Esophagus muscularis mucosa (tissue), 4 donors: ENCODE measurements at regions not wholly inside any gene's neighbourhood (a gene's known extent, or its start where the extent isn't known, plus 50 kb on each side); places are given as distances from the start of the nearest gene placed in this dataset.

Experiments used
- DNase-seq: peaks from one replicate; pipeline ENCODE4 v3.0.0-alpha.2; 2017; ENCODE audit errors: extremely low spot score
- H3K27ac ChIP-seq, 4 donors: fragments of 200-600 bp; sonication (generic); replicated peaks in 1 of 4; 1 replicate in 3 of 4; 2 replicates in 1 of 4; pipeline ENCODE4 v1.5.1; 2016 to 2019; ENCODE audit warnings: mild to moderate bottlenecking in 1 of 4
- H3K27me3 ChIP-seq, 4 donors: fragments of 200-600 bp; sonication (generic); one replicate each; pipeline versions ENCODE4 v1.5.1 to v1.6.0; 2016 to 2019
- H3K36me3 ChIP-seq, 4 donors: fragments of 200-600 bp; sonication (generic); one replicate each; pipeline ENCODE4 v1.5.1; 2016 to 2019
- H3K4me1 ChIP-seq, 4 donors: fragments of 200-600 bp; sonication (generic); one replicate each; pipeline ENCODE4 v1.5.1; 2016 to 2019
- H3K4me3 ChIP-seq, 4 donors: fragments of 200-600 bp; sonication (generic); 1 replicate in 2 of 4; 2 replicates in 2 of 4; pipeline ENCODE4 v1.5.1; 2016 to 2019; ENCODE audit warnings: mild to moderate bottlenecking in 4 of 4, moderate library complexity in 1 of 4
- H3K9me3 ChIP-seq, 4 donors: fragments of 200-600 bp; sonication (generic); 1 replicate in 3 of 4; 2 replicates in 1 of 4; pipeline ENCODE4 v1.5.1; 2016 to 2019
- CTCF ChIP-seq, 3 experiments: fragments of 200-600 bp in 2 of 3; fragments of 450-650 bp in 1 of 3; sonication (generic) in 2 of 3; IDR thresholded peaks; one replicate each; pipeline ENCODE4 v1.5.1; 2017 to 2019; ENCODE audit warnings: antibody characterized with exemption in 3 of 3, mild to moderate bottlenecking in 2 of 3, moderate library complexity in 1 of 3
- EP300 ChIP-seq: sonication (generic); formaldehyde crosslinking; IDR thresholded peaks from one replicate; pipeline ENCODE4 v1.6.1; 2017; ENCODE audit warnings: antibody characterized with exemption
- POLR2A ChIP-seq: fragments of 450-650 bp; IDR thresholded peaks from one replicate; pipeline ENCODE4 v1.6.1; 2017; ENCODE audit warnings: antibody characterized with exemption, moderate library complexity, mild to moderate bottlenecking, low read depth
- POLR2AphosphoS5 ChIP-seq, 2 donors: sonication (generic); formaldehyde crosslinking; IDR thresholded peaks; one replicate each; pipeline ENCODE4 v1.6.1; 2017; ENCODE audit warnings: antibody characterized with exemption in 2 of 2
- WGBS: methylation state at CpG from one replicate; pipeline ENCODE4 v1.1.5; 2018; 5-methylcytosine and 5-hydroxymethylcytosine counted together
- intact Hi-C: fragments of 100-400 bp; cut with DNase I; formaldehyde crosslinking; loops from one replicate; pipeline ENCODE4 v1.15.1; 2023

- H3K4me3 ChIP-seq, result no peak overlapping the region
- no peaks in the 10 kb centered on the region for H3K27me3 ChIP-seq
- no peaks in the 10 kb centered on the region for H3K9me3 ChIP-seq
- no peak for DNase-seq
- no peak overlapping the region for H3K27ac ChIP-seq
- intact Hi-C loops, result no loop called here
- H3K4me1 ChIP-seq, result no peaks in the 10 kb centered on the region
- H3K36me3 ChIP-seq, result no peaks in the 10 kb centered on the region
- no peak for TF ChIP-seq EP300
- no peak for TF ChIP-seq POLR2AphosphoS5 (IDR thresholded peaks at IDR 0.05)
- TF ChIP-seq CTCF (IDR thresholded peaks at IDR 0.05), result no peak
- TF ChIP-seq POLR2A, result no peak
- 92% methylated on average over 2 of the region's 4 CpGs for WGBS
These were observed 389.9 kb downstream of the TEX13C start for GRCh38 chrX:125709532-125709931.

GRCh38 chrX:125710403-125711062, 390.9 kb downstream of the TEX13C start:
- H3K27me3 ChIP-seq, result no peaks in the 10 kb centered on the region
- DNase-seq, result no peak
- intact Hi-C loops, result no loop called here
- H3K9me3 ChIP-seq, result no peaks in the 10 kb centered on the region
- H3K4me1 ChIP-seq, result no peaks in the 10 kb centered on the region
- WGBS, result 89% methylated on average over 8 of the region's 8 CpGs
- H3K4me3 ChIP-seq, result no peak overlapping the region
- TF ChIP-seq POLR2A (no peak), EP300 (no peak), CTCF (IDR thresholded peaks at IDR 0.05) (no peak), POLR2AphosphoS5 (IDR thresholded peaks at IDR 0.05) (no peak)
- H3K27ac ChIP-seq, result no peak overlapping the region
- no peaks in the 10 kb centered on the region for H3K36me3 ChIP-seq

- H3K4me3 ChIP-seq, result no peak overlapping the region
- WGBS, result 100% methylated on average over 1 of the region's 1 CpG
- DNase-seq, result no peak
- H3K27me3 ChIP-seq, result no peaks in the 10 kb centered on the region
- H3K9me3 ChIP-seq, result no peaks in the 10 kb centered on the region
- H3K4me1 ChIP-seq, result no peaks in the 10 kb centered on the region
- intact Hi-C loops, result no loop called here
- H3K27ac ChIP-seq, result no peak overlapping the region
- TF ChIP-seq CTCF (IDR thresholded peaks at IDR 0.05), result no peak
- no peak for TF ChIP-seq POLR2A
- no peak for TF ChIP-seq EP300
- no peak for TF ChIP-seq POLR2AphosphoS5 (IDR thresholded peaks at IDR 0.05)
- no peaks in the 10 kb centered on the region for H3K36me3 ChIP-seq
These were observed 391.4 kb downstream of the TEX13C start for GRCh38 chrX:125711103-125711502.

- Histone ChIP-seq H3K27ac (no peak overlapping the region), H3K4me3 (no peak overlapping the region), H3K9me3 (no peaks in the 10 kb centered on the region), H3K27me3 (no peaks in the 10 kb centered on the region), H3K36me3 (no peaks in the 10 kb centered on the region), H3K4me1 (no peaks in the 10 kb centered on the region)
- intact Hi-C loops, result no loop called here
- 50% methylated on average over 3 of the region's 3 CpGs for WGBS
- TF ChIP-seq POLR2A, result no peak
- no peak for TF ChIP-seq POLR2AphosphoS5 (IDR thresholded peaks at IDR 0.05)
- no peak for TF ChIP-seq EP300
- TF ChIP-seq CTCF (IDR thresholded peaks at IDR 0.05), result no peak
- no peak for DNase-seq
These were observed 394.0 kb downstream of the TEX13C start for GRCh38 chrX:125713633-125714032.

- no peak overlapping the region for H3K27ac ChIP-seq
- no peaks in the 10 kb centered on the region for H3K36me3 ChIP-seq
- no peaks in the 10 kb centered on the region for H3K4me1 ChIP-seq
- TF ChIP-seq CTCF (IDR thresholded peaks at IDR 0.05), result no peak
- TF ChIP-seq POLR2AphosphoS5 (IDR thresholded peaks at IDR 0.05), result no peak
- no peak for TF ChIP-seq POLR2A
- TF ChIP-seq EP300, result no peak
- no peak overlapping the region for H3K4me3 ChIP-seq
- WGBS, result 78% methylated on average over 3 of the region's 3 CpGs
- no peak for DNase-seq
- no peaks in the 10 kb centered on the region for H3K27me3 ChIP-seq
- intact Hi-C loops, result no loop called here
- no peaks in the 10 kb centered on the region for H3K9me3 ChIP-seq
These were observed 407.4 kb downstream of the TEX13C start for GRCh38 chrX:125727117-125727516.
